PFSK-1 (cell line): ENCODE measurements at regions not wholly inside any gene's neighbourhood (a gene's known extent, or its start where the extent isn't known, plus 50 kb on each side); places are given as distances from the start of the nearest gene placed in this dataset.

ENCODE experiments used
- FOXP2 ChIP-seq: optimal IDR thresholded peaks from 2 replicates; pipeline ENCODE3; 2011; ENCODE audit warnings: borderline replicate concordance, control low read depth, inconsistent platforms; ENCODE audit not compliant: insufficient read depth; ENCODE audit errors: extremely low read length, extremely low read depth
- REST ChIP-seq, 2 experiments: IDR thresholded peaks; 2 replicates each; pipeline versions ENCODE4 v1.6.1 to v1.8.0; 2011 to 2012; ENCODE audit warnings: low read depth in 2 of 2, low read length in 2 of 2, control low read depth in 1 of 2, inconsistent platforms in 1 of 2, mild to moderate bottlenecking in 1 of 2, moderate library complexity in 1 of 2; ENCODE audit not compliant: insufficient read depth in 1 of 2
- SIN3A ChIP-seq: IDR thresholded peaks from 2 replicates; pipeline ENCODE4 v1.6.1; 2012; ENCODE audit warnings: mild to moderate bottlenecking, low read length, moderate library complexity, borderline replicate concordance; ENCODE audit not compliant: insufficient read depth
- TAF1 ChIP-seq: IDR thresholded peaks from 2 replicates; pipeline ENCODE4 v1.6.1; 2012; ENCODE audit warnings: low read length, control low read depth, borderline replicate concordance; ENCODE audit not compliant: insufficient read depth

GRCh38 chr3:6435951-6436350 is 425.0 kb upstream of the GRM7 start:
- no peak for TF ChIP-seq TAF1
- no peak for TF ChIP-seq REST (IDR thresholded peaks at IDR 0.05; ENCODE audit: insufficient read depth in 1 of 2, low read depth in 2 of 2, low read length in 2 of 2)
- no peak for TF ChIP-seq FOXP2
- no peak for TF ChIP-seq SIN3A
